Psoas muscle (tissue), 7 donors: ENCODE measurements at regions not wholly inside any gene's neighbourhood (a gene's known extent, or its start where the extent isn't known, plus 50 kb on each side); places are given as distances from the start of the nearest gene placed in this dataset.

ENCODE experiments used
- ATAC-seq, 4 donors: fragments of 200-7000 bp; cut with Tn5 transposase; one replicate each; pipeline ENCODE4 v1.9.1; 2020; ENCODE audit warnings: moderate library complexity in 3 of 4, mild to moderate bottlenecking in 2 of 4
- DNase-seq, 2 donors: peaks; one replicate each; pipeline ENCODE4 v3.0.0-alpha.2; 2020
- H3K27ac ChIP-seq: fragments of 200-600 bp; one replicate; pipeline ENCODE4 v1.8.0; 2022
- H3K27me3 ChIP-seq, 3 donors: fragments of 200-600 bp in 1 of 3; one replicate each; pipeline versions ENCODE4 v1.6.1 to v1.8.0; 2013 to 2022; ENCODE audit warnings: low read length in 2 of 3, mild to moderate bottlenecking in 2 of 3, moderate library complexity in 1 of 3; ENCODE audit not compliant: insufficient read depth in 3 of 3
- H3K36me3 ChIP-seq, 2 donors: fragments of 200-600 bp in 1 of 2; one replicate each; pipeline versions ENCODE4 v1.6.1 to v1.8.0; 2013 to 2022; ENCODE audit warnings: low read depth in 1 of 2, mild to moderate bottlenecking in 1 of 2, moderate library complexity in 1 of 2; ENCODE audit not compliant: insufficient read depth in 1 of 2
- H3K4me1 ChIP-seq: fragments of 200-600 bp; one replicate; pipeline ENCODE4 v1.8.0; 2022
- H3K4me3 ChIP-seq: fragments of 200-600 bp; one replicate; pipeline ENCODE4 v1.8.0; 2022; ENCODE audit warnings: mild to moderate bottlenecking
- H3K9me3 ChIP-seq: fragments of 200-600 bp; one replicate; pipeline ENCODE4 v1.8.0; 2022
- WGBS, 3 donors: extraction: QIAGEN DNeasy Blood & Tissue Kit; methylation state at CpG; one replicate each; pipeline versions ENCODE4 v1.1.6 to v1.1.7; 2013; 5-methylcytosine and 5-hydroxymethylcytosine counted together
- intact Hi-C, 2 donors: fragments of 100-400 bp; cut with DNase I; formaldehyde crosslinking; loops; one replicate each; pipeline versions ENCODE4 v1.11.0 to v1.14.2; 2022
- TF ChIP-seq, protein P1 (sequence below): fragments of 200-600 bp; IDR thresholded peaks from one replicate; pipeline ENCODE4 v1.8.0; 2022; ENCODE audit warnings: antibody characterized with exemption
- donor health status: healthy with polysubstance abuse.
- donor health status: DM: no; HTN: no; CAD: no; lungs with moderate emphysema.
- donor health status: Bipolar disorder and iron deficiency.
- donor health status: healthy.
- donor health status: DM: yes; HTN: yes; CAD: no.
- donor health status: DM: no; HTN: no; CAD: no.
- donor health status: DM: yes; HTN: yes; CAD: no.

DNA sequence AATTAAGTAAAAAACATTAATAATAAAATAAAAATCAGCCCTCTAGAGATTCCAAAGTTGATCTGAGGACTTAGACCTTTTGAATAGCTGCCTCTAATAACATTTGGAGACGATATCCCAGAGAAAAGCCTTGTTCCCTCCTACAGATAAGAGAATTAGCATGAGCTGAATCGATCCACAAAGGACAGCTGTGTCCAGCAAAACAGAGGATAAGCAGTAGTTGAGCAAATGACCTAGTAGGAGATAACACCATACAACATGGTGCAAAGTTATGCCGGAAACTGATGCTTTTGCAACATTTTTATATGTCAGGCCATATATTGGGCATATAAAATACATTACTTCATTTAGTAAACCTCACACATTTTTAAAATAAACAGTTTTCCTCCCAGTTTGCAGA, 212.2 kb upstream of the PRR16 start:
- Histone ChIP-seq H3K27me3 (peaks cover 0 to 2% (median 0%) of the 10 kb centered on the region in 3 donors), H3K4me1 (no peaks in the 10 kb centered on the region), H3K4me3 (no peak overlapping the region), H3K27ac (no peak overlapping the region), H3K36me3 (no peaks in the 10 kb centered on the region), H3K9me3 (no peaks in the 10 kb centered on the region)
- WGBS, 3 donors, result 61 to 81% (median 75%) methylated on average over 3 of the region's 3 CpGs
- TF ChIP-seq, protein P1, sequence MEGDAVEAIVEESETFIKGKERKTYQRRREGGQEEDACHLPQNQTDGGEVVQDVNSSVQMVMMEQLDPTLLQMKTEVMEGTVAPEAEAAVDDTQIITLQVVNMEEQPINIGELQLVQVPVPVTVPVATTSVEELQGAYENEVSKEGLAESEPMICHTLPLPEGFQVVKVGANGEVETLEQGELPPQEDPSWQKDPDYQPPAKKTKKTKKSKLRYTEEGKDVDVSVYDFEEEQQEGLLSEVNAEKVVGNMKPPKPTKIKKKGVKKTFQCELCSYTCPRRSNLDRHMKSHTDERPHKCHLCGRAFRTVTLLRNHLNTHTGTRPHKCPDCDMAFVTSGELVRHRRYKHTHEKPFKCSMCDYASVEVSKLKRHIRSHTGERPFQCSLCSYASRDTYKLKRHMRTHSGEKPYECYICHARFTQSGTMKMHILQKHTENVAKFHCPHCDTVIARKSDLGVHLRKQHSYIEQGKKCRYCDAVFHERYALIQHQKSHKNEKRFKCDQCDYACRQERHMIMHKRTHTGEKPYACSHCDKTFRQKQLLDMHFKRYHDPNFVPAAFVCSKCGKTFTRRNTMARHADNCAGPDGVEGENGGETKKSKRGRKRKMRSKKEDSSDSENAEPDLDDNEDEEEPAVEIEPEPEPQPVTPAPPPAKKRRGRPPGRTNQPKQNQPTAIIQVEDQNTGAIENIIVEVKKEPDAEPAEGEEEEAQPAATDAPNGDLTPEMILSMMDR, result no peak
- intact Hi-C loops, result no loop called here
- DNase-seq (no peak), ATAC-seq (no peak)

DNA sequence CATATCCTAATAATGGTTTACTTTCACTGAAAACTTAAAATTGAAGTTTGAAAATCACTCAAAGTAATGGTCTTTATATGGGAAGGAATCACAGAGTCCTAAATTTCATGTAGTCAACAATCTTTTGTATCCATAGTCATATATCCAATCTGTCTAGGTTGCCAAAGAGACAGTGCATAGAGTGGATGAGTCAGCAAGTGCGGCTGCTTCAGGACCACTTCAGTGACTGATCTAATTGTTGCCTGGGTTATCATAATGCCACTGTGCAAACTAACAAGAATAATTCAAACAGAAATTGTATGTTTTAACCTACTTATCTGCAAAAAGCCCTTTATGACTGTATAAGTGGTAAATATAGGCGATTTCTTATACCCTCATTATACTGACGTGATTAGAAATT, 211.3 kb upstream of the PRR16 start:
- no peaks in the 10 kb centered on the region for H3K4me1 ChIP-seq
- TF ChIP-seq, protein P1, result no peak
- H3K27ac ChIP-seq, result no peak overlapping the region
- no peaks in the 10 kb centered on the region for H3K36me3 ChIP-seq
- intact Hi-C loops, result no loop called here
- H3K27me3 ChIP-seq, result peaks cover 0 to 2% (median 0%) of the 10 kb centered on the region in 3 donors
- no peak for DNase-seq
- WGBS, 3 donors, result 84 to 90% (median 89%) methylated on average over 3 of the region's 3 CpGs
- no peak for ATAC-seq
- H3K9me3 ChIP-seq, result no peaks in the 10 kb centered on the region
- H3K4me3 ChIP-seq, result no peak overlapping the region

DNA sequence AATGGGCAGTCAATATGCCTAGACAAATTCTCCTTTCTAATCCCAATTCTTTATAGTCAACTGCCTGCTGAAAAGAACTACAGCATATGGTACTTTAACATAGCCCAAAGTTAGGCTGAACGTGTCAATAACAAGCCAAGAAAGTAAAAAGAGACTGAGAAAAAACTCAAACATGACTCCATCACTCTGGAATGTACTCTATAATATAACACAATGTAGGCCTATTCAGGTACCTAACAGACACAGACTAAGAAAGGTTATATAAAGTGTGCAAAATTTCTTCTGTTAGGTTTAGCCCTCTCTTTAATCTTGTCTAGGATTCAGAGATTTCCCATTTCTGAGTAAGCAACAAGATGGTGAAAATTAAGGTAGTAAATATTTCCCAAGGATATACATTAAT, 209.7 kb upstream of the PRR16 start:
- Histone ChIP-seq H3K9me3 (no peaks in the 10 kb centered on the region), H3K27me3 (peaks cover 0 to 2% (median 0%) of the 10 kb centered on the region in 3 donors), H3K36me3 (no peaks in the 10 kb centered on the region), H3K4me1 (no peaks in the 10 kb centered on the region), H3K4me3 (no peak overlapping the region), H3K27ac (no peak overlapping the region)
- intact Hi-C loops, result no loop called here
- TF ChIP-seq, protein P1, result no peak
- DNase-seq (no peak), ATAC-seq (no peak)
- WGBS, 3 donors, result 32 to 38% (median 33%) methylated on average over 1 of the region's 1 CpG

DNA sequence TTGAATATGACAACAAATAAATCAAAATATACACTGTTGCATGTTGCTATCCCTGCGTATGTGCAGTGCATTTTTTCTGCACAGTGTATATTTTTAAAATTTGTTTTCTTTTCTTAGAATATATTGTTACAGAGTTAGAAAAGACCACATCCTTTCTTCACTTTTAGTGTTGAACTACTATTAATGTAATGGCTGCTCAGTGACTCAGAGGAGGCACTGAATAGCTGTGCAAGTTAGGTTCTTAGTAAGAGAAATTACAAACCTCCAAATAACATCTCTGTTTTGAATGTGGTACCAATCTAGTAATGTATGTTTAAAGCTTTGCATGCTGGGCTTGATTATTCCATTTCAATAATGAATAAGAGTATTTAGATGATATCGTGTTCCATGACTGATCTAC, 208.9 kb upstream of the PRR16 start:
- DNase-seq (no peak), ATAC-seq (no peak)
- intact Hi-C loops, result no loop called here
- peaks cover 0 to 2% (median 0%) of the 10 kb centered on the region in 3 donors for H3K27me3 ChIP-seq
- H3K4me3 ChIP-seq, result no peak overlapping the region
- WGBS, 3 donors, result 40 to 94% (median 77%) methylated on average over 2 of the region's 2 CpGs
- no peaks in the 10 kb centered on the region for H3K9me3 ChIP-seq
- TF ChIP-seq, protein P1, result no peak
- H3K36me3 ChIP-seq, result no peaks in the 10 kb centered on the region
- H3K4me1 ChIP-seq, result no peaks in the 10 kb centered on the region
- H3K27ac ChIP-seq, result no peak overlapping the region

DNA sequence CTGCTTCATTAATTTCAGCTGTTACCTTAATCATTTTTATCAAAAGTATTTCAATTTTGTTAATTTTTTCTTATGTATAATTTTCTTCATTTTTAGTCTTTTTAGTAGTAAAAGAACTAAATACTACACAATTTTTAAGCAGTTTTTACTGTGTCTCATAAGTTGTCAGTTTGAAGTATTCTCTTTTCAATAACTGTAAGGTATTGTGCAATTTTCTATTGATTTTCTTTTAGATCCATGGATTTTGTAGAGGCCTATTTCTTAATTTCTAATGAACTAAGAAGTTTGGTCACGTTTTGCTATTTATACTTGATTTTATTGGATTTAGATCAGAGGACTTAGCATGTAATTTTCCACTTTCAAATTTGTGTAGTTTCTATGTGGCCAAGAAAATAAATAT, 207.7 kb upstream of the PRR16 start:
- no peak overlapping the region for H3K4me3 ChIP-seq
- no peak overlapping the region for H3K27ac ChIP-seq
- H3K27me3 ChIP-seq, result peaks cover 0 to 2% (median 0%) of the 10 kb centered on the region in 3 donors
- WGBS, 3 donors, result 42 to 54% (median 43%) methylated on average over 1 of the region's 1 CpG
- TF ChIP-seq, protein P1, result no peak
- no peaks in the 10 kb centered on the region for H3K4me1 ChIP-seq
- DNase-seq, result no peak
- ATAC-seq, result no peak
- H3K9me3 ChIP-seq, result no peaks in the 10 kb centered on the region
- intact Hi-C loops, result no loop called here
- H3K36me3 ChIP-seq, result no peaks in the 10 kb centered on the region
